ENCODE measurements at regions not wholly inside any gene's neighbourhood (a gene's known extent, or its start where the extent isn't known, plus 50 kb on each side); places are given as distances from the start of the nearest gene placed in this dataset.

DNA sequence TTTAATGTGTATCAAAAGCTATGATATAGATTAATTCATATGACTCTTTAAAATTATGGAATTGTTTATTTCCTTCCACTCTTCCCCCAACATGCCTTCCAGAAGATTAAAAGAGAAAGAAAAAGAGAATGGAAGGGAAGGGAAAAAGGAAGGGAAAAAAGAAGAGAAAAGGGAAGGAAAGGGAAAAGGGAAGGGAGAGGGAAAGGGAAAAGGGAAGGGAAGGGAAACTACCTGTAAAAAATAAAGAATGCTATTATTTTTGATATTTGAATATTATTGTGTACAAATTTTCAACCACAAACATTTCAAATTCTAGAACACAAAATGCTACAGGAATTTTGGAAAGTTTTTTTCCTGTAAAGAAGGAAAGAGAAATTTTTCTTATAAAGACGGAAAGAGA, 281.7 kb downstream of the SLCO4C1 start:
- TF ChIP-seq POLR2A (IDR thresholded peaks at IDR 0.05) (no peak), CTCF (IDR thresholded peaks at IDR 0.05) (no peak)
